Left hindlimb (tissue), 1 donor: ENCODE measurements at regions not wholly inside any gene's neighbourhood (a gene's known extent, or its start where the extent isn't known, plus 50 kb on each side); places are given as distances from the start of the nearest gene placed in this dataset.
"Not testable (repeated sequence)": the region's sequence is repeated elsewhere in the genome, so short reads cannot be mapped to it uniquely, and the experiment has no call there.

Source experiments
- DNase-seq: peaks from one replicate; pipeline ENCODE4 v3.0.0-alpha.2; 2018

- no peak for DNase-seq
These were observed 1293.9 kb downstream of the PCDH9 start for GRCh38 chr13:65936249-65936648.

- no peak for DNase-seq
These were observed 1297.4 kb downstream of the PCDH9 start for GRCh38 chr13:65932587-65933239.

DNA sequence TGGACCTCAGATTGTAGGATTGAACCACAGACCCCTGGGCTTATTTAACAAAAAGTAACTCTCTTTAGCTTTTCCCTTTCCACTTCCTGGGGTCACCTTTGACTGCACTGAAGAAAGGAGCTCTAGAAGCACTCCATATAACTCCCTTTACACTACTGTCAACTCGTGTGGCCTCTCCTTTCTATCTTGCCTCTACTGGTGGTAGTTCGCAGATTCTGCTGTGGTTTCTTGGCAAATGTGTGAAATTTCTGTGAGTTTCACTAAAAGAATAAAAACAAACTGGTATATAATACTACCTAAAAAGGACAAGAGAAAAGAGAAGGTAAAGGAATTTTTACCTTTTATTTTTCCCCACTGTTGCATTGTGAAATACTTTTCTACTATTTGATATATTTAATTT is 1298.1 kb downstream of the PCDH9 start:
- DNase-seq, result no peak

DNA sequence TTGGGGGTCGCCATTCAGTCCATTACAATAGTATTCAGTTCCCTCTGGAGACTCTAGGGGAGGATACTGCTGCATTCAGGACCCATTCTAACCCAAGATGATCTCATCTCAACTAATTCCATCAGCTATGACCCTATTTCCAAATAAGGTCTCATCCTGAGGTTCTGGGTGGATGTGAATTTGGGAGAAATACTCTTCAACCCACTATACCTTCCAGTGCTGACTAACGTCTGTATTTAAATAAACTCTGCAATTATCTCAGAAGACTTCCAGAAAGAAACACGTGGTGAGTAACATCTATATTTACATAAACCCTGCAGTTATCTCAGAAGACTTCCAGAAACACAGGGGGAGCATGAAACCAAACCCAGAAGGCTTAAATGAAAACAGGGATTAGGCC is 1300.7 kb downstream of the PCDH9 start:
- no peak for DNase-seq

DNA sequence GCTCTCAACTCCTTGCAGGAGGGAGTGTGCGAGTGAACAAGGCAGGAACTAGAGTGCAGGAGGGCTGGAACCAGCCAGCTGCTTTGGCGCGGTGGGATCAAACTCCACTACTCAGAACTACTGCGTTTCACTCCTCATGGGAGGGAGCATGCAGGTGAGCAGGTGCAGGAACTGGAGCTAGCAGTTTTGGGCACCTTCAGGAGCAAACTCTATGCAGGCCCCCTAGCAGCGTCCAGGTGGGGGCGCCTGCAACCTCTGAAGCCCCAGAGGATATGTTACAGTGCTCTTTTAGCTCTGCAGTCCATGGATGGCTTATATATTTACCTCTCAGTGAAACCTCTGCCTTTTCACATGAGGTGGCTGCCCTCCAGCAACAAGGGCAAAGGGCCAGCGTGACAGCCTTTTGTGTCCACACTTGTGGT is 1303.4 kb downstream of the PCDH9 start:
- DNase-seq, result peak; percentile 29

GRCh38 chr13:65922846-65923245 is 1307.3 kb downstream of the PCDH9 start:
- not testable (repeated sequence) for DNase-seq

- DNase-seq, result no peak
These were observed 1308.2 kb downstream of the PCDH9 start for GRCh38 chr13:65921933-65922332.

- no peak for DNase-seq
These were observed 1312.4 kb downstream of the PCDH9 start for GRCh38 chr13:65917731-65918130.

- no peak for DNase-seq
These were observed 1314.9 kb downstream of the PCDH9 start for GRCh38 chr13:65915195-65915594.

DNA sequence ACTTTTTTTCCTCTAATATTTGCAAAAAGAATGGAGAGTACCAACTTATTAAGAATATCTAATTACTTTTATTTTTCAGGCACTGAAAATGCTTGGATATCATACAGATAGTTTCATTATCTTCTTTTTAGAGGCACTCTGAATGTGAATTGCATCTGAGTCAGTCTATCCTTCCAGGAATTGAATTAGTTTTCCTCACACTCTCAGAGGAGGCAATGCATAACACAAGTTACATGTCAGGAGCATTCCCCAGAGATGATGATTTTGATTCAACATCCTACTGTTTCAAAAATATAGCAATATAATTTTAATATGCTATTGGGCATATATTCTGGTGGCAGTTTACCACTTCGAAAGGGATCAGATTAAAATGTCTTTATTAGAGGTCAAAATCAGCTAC is 1315.4 kb downstream of the PCDH9 start:
- no peak for DNase-seq

GRCh38 chr13:65913173-65913572 is 1317.0 kb downstream of the PCDH9 start:
- no peak for DNase-seq

DNA sequence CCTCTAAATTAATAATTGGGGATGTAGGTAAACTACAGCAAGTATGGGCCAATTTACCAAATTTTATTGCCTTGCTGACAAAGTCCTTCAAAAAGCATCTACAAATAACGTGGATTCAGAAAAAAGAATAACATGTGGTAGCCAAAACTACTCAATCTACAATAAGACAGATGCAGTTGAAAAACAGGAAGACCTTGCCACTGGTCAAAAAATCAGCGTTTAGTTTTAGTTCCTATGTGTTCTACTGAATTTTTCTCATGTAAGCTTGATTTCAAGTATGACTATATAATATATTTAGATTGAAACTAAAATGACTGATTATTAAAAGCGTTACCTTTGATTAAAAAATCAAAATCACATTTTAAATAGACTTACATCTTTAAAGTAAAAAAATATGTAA is 1317.6 kb downstream of the PCDH9 start:
- DNase-seq, result no peak

DNA sequence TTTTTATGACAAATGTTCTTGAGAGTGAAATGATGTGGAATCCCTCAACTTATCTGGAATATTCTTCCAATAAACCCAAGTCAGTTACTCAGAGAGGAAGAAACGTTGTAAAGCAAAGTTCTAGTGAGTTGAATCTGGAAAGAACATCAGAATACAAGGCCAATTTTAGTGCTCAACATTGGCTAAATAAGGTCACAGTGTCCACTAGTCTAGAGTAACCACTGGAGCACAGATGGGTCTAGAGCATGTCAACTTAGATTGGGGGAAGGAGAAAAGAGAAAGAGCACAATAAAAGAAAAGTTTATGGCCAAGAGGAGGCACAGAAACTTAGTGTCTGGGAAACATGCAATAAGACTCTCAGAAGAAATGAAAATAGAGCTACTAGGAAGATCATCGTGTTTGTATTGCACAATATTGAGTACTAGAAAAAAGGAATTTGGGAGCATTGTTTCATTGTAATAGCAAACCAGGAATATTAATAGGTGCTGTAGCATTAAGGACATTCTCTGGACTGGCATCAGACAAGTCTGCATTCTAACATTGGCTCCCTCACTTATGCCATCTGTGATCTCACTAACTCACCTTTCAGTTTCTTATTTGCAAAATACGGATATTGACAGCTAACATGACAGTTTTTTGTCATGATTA is 1318.5 kb downstream of the PCDH9 start:
- DNase-seq, result no peak

DNA sequence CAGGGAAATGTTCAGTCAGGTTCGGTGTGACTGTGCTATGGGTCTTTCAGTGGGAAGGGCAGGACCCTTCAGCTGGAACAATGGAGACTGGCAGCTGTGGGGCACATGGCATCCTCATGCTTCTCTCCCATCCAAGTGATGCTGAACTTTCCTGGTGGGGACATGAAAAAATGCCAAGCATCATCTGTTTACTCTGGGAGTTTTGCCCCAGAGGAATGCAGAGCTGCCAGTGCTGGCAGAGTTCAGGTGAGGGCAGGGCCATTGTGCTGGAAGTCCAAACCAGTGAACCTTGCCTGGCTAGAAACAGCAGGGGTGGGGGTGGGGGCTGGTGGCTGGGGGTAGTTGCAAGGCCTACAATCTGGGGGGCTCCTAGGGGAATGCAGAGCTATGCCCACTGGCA is 1320.6 kb downstream of the PCDH9 start:
- no peak for DNase-seq

DNA sequence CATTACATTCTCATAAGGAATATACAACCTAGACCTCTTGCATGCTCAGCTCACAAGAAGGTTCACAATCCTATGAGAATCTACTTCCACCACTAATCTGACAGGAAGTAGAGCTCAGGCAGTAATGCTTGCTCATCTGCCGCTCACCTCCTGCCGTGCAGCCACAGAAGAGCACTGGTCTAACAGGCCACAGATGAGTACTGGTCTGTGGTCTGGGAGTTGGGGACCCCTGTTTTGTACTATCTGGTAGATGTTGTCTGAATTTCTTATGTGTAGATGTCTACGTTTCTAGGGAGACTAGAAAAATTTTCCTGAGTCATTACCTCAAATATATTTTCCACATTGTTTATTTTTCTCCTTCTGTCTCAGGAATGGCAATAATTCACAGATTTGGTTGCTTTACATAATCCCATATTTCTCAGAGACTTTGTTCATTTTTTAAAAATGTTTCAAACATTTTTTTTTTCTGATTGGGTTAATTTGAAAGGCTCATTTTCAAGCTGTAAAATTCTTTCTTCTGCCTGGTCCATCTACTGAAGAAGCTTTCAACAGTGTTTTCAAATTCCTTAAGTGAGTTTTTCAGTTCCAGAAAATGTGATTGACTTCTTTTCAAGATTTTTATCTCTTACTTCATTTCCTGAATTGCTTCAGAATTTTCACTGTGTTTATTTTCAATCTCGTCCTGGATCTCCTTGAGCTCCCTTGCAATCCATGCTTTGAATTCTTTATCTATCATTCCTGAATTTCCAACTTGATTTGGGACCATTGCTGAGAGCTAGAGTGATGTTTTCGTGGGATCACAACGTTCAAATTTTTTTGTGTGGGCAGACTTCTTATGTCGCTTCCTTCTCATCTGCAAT is 1322.2 kb downstream of the PCDH9 start:
- no peak for DNase-seq

GRCh38 chr13:65901723-65902122 is 1328.4 kb downstream of the PCDH9 start:
- no peak for DNase-seq

GRCh38 chr13:65894049-65894448 is 1336.1 kb downstream of the PCDH9 start:
- no peak for DNase-seq

GRCh38 chr13:65892859-65893258 is 1337.3 kb downstream of the PCDH9 start:
- no peak for DNase-seq

GRCh38 chr13:65889368-65889767 is 1340.8 kb downstream of the PCDH9 start:
- DNase-seq, result no peak

DNA sequence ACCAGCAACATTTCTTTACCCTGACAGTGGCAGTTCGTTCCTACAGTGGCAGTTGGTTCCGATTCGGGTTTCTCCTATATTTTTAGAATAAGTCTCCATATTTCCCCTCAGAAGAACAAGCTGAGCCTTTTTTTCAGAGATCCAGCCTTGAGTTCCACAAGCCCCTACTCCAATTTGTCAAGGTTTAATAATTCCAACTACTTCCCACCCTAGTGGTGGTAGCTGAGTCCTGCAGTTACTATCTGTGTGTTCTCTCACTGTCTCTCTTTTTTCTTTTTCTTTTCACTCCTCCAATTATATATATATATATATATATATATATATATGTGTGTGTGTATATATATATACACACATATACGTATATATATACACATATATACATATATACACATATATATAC is 1347.3 kb downstream of the PCDH9 start:
- no peak for DNase-seq

DNA sequence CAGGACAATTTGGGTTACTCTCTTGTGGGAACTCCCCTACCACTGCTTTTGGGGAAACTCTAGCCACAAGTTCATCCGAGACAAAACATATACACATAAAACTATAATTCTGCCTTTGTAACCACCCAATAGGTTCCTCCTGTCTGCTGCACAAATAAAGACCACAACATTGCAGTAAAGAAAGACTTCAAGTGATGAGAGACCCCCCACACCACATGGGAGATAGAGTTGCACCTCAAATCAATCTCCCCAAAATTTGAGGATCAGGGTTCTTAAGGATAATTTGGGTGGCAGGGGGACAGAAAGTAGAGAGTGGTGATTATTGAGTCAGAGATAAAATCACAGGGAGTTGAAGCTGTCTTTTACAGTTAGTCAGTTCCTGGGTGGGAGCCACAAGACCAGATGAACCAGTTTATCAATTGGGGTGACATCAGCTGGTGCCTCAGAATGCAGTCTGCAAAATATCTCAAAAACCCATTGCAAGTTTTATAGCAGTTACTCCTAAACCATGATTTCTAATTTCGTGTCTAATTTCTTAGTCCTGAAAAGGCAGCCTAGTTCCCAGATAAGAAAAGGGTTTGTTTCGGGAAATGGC is 1348.5 kb downstream of the PCDH9 start:
- DNase-seq, result no peak

- no peak for DNase-seq
These were observed 1355.1 kb downstream of the PCDH9 start for GRCh38 chr13:65875031-65875430.

GRCh38 chr13:65872448-65872847 is 1357.7 kb downstream of the PCDH9 start:
- DNase-seq, result no peak

DNA sequence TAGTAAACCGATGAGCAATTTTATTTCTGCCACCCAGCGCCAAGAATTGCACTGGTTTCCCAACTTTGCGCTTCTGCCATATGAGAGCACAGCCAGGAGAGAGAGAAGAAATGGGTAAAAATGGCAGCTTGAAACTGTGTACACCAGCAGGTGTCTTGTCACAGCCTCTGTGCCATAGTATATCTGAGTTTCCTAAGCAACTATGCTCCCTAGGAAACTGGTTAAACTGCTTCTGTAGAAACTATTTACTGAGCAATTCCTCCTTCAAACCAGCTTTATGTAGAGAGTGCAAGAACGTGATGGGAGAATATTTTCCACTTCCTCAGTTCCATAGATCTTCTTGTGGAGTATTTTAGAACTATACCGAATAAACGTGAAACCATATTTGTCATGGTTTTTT is 1361.3 kb downstream of the PCDH9 start:
- DNase-seq, result no peak
